ENCODE measurements at regions not wholly inside any gene's neighbourhood (a gene's known extent, or its start where the extent isn't known, plus 50 kb on each side); places are given as distances from the start of the nearest gene placed in this dataset.

DNA sequence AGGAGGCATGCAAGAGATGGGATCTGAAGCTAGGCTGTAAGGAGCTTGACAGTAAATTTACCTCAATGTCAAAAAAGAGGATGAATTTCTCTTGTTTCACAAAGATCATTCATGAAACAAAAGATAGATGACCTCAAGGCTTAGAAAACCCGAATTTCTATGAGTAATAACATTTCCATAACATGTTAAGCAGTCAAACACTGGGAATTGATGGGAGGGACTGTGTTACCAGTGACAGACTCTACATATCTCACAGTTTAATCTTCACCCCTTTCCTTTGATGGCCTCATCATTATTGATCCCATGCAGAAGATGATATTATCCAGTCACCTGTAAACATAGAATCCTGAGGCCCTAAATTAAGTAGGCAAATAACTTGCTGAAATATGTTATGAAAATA lies 53.5 kb upstream of the VGLL3 start:
- DNase-seq (ENCODE audit: low read depth in 2 of 2) = no peak

DNA sequence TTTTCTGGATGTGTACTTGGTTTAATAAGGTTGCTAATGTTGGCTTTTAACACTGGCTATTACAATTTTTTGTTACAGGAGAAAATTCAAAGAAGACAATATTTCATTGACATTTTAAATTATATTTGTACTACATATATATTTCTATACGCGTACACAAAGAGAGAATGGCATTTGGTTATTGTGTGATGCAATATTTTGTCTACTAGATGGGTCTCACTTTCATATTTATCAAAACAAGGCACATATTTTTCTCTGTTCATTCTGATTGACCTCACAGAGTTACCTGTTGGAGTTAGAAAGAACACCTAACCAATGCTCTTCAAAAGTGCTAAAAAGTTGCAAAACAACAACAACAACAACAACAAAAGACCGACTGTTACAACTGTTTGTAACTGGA lies 50.2 kb upstream of the VGLL3 start:
- DNase-seq (ENCODE audit: low read depth in 2 of 2) = no peak
